SK-N-MC (cell line): ENCODE measurements at regions not wholly inside any gene's neighbourhood (a gene's known extent, or its start where the extent isn't known, plus 50 kb on each side); places are given as distances from the start of the nearest gene placed in this dataset.

Source experiments
- EZH2 ChIP-seq: fragments of 200-600 bp; sonication (generic); IDR thresholded peaks from one replicate; pipeline ENCODE4 v1.6.1; 2017; ENCODE audit warnings: antibody characterized with exemption
- POLR2AphosphoS5 ChIP-seq: IDR thresholded peaks from 2 replicates; pipeline ENCODE4 v1.6.1; 2012; ENCODE audit warnings: mild to moderate bottlenecking, low read depth, low read length, borderline replicate concordance

- TF ChIP-seq EZH2 (no peak), POLR2AphosphoS5 (no peak)
These were observed 151.6 kb upstream of the SYT1 start for GRCh38 chr12:78712834-78713481.
